SK-N-SH treated with all-trans-retinoic acid at 6 μM for 48 hours (cell line): ENCODE measurements at regions not wholly inside any gene's neighbourhood (a gene's known extent, or its start where the extent isn't known, plus 50 kb on each side); places are given as distances from the start of the nearest gene placed in this dataset.
"Not testable (repeated sequence)": the region's sequence is repeated elsewhere in the genome, so short reads cannot be mapped to it uniquely, and the experiment has no call there.

Source experiments
- CREB5 ChIP-seq: fragments of 250-450 bp; sonication (Bioruptor Pico); IDR thresholded peaks from 2 replicates; pipeline ENCODE4 v1.5.1; 2020; ENCODE audit warnings: low read depth, mild to moderate bottlenecking, moderate library complexity
- CSDC2 ChIP-seq: fragments of 250-450 bp; sonication (Bioruptor Pico); IDR thresholded peaks from 2 replicates; pipeline ENCODE4 v1.5.0; 2020; ENCODE audit warnings: mild to moderate bottlenecking, moderate library complexity
- PATZ1 ChIP-seq: fragments of 250-450 bp; sonication (Bioruptor Pico); IDR thresholded peaks from 2 replicates; pipeline ENCODE4 v1.8.0; 2020; ENCODE audit warnings: mild to moderate bottlenecking, moderate library complexity, borderline replicate concordance
- SNAI2 ChIP-seq: fragments of 250-450 bp; sonication (Bioruptor Pico); IDR thresholded peaks from 2 replicates; pipeline ENCODE4 v1.5.0; 2020; ENCODE audit warnings: mild to moderate bottlenecking, moderate library complexity
- ZFP30 ChIP-seq: fragments of 450-650 bp; formaldehyde crosslinking; IDR thresholded peaks from 2 replicates; pipeline ENCODE4 v1.5.0; 2022; ENCODE audit warnings: mild to moderate bottlenecking, moderate library complexity
- ZNF70 ChIP-seq: fragments of 450-650 bp; formaldehyde crosslinking; IDR thresholded peaks from 2 replicates; pipeline ENCODE4 v1.5.0; 2020; ENCODE audit warnings: mild to moderate bottlenecking, moderate library complexity

- TF ChIP-seq ZNF70 (CRISPR knock-in tag); CREB5 (CRISPR knock-in tag); PATZ1 (CRISPR knock-in tag); SNAI2 (CRISPR knock-in tag); ZFP30; CSDC2 (CRISPR knock-in tag): not testable (repeated sequence)
Measured at GRCh38 chr5:21315376-21315775, 1327.4 kb upstream of the CDH18 start.
